ENCODE measurements at regions not wholly inside any gene's neighbourhood (a gene's known extent, or its start where the extent isn't known, plus 50 kb on each side); places are given as distances from the start of the nearest gene placed in this dataset.

GRCh38 chr1:112255080-112255479 is 140.9 kb upstream of the CTTNBP2NL start:
- Mint-ChIP-seq H3K4me3 (ENCODE audit: unreplicated experiment) (no peak overlapping the region), H3K4me1 (ENCODE audit: unreplicated experiment) (peaks cover 6% of the 10 kb centered on the region), H3K36me3 (ENCODE audit: low read depth, unreplicated experiment) (no peaks in the 10 kb centered on the region), H3K27me3 (ENCODE audit: unreplicated experiment) (peaks cover 3% of the 10 kb centered on the region), H3K27ac (ENCODE audit: unreplicated experiment) (no peak overlapping the region), H3K9me3 (ENCODE audit: unreplicated experiment) (no peaks in the 10 kb centered on the region)
- no peak for TF ChIP-seq CTCF (IDR thresholded peaks at IDR 0.05; ENCODE audit: unreplicated experiment)
- DNase-seq (ENCODE audit: low spot score) = no peak

- H3K27ac Mint-ChIP-seq (ENCODE audit: unreplicated experiment) = no peak overlapping the region
- no peak overlapping the region for H3K4me3 Mint-ChIP-seq (ENCODE audit: unreplicated experiment)
- H3K9me3 Mint-ChIP-seq (ENCODE audit: unreplicated experiment) = no peaks in the 10 kb centered on the region
Measured at GRCh38 chr1:112256411-112256810, 139.6 kb upstream of the CTTNBP2NL start.

GRCh38 chr1:112257043-112257835 is 138.8 kb upstream of the CTTNBP2NL start:
- no peak for DNase-seq (ENCODE audit: low spot score)
- Mint-ChIP-seq H3K36me3 (ENCODE audit: low read depth, unreplicated experiment) (no peaks in the 10 kb centered on the region), H3K4me3 (ENCODE audit: unreplicated experiment) (no peak overlapping the region), H3K4me1 (ENCODE audit: unreplicated experiment) (peaks cover 4% of the 10 kb centered on the region), H3K27me3 (ENCODE audit: unreplicated experiment) (no peaks in the 10 kb centered on the region), H3K9me3 (ENCODE audit: unreplicated experiment) (no peaks in the 10 kb centered on the region), H3K27ac (ENCODE audit: unreplicated experiment) (no peak overlapping the region)
- no peak for TF ChIP-seq CTCF (IDR thresholded peaks at IDR 0.05; ENCODE audit: unreplicated experiment)

More at GRCh38 chr1:112256411-112256810, 139.6 kb upstream of the CTTNBP2NL start:
- H3K27me3 Mint-ChIP-seq (ENCODE audit: unreplicated experiment) = no peaks in the 10 kb centered on the region
- no peak for TF ChIP-seq CTCF (IDR thresholded peaks at IDR 0.05; ENCODE audit: unreplicated experiment)
- H3K4me1 Mint-ChIP-seq (ENCODE audit: unreplicated experiment) = peaks cover 6% of the 10 kb centered on the region
- no peak for DNase-seq (ENCODE audit: low spot score)
- H3K36me3 Mint-ChIP-seq (ENCODE audit: low read depth, unreplicated experiment) = no peaks in the 10 kb centered on the region

GRCh38 chr1:112260699-112261098 is 135.3 kb upstream of the CTTNBP2NL start:
- H3K27me3 Mint-ChIP-seq (ENCODE audit: unreplicated experiment) = peaks cover 2% of the 10 kb centered on the region
- H3K27ac Mint-ChIP-seq (ENCODE audit: unreplicated experiment) = no peak overlapping the region
- TF ChIP-seq CTCF (IDR thresholded peaks at IDR 0.05; ENCODE audit: unreplicated experiment) = no peak
- DNase-seq (ENCODE audit: low spot score) = no peak
- no peaks in the 10 kb centered on the region for H3K36me3 Mint-ChIP-seq (ENCODE audit: low read depth, unreplicated experiment)
- peaks cover 17% of the 10 kb centered on the region for H3K4me1 Mint-ChIP-seq (ENCODE audit: unreplicated experiment)
- no peaks in the 10 kb centered on the region for H3K9me3 Mint-ChIP-seq (ENCODE audit: unreplicated experiment)
- no peak overlapping the region for H3K4me3 Mint-ChIP-seq (ENCODE audit: unreplicated experiment)

GRCh38 chr1:112262316-112262715 is 133.7 kb upstream of the CTTNBP2NL start:
- no peak overlapping the region for H3K27ac Mint-ChIP-seq (ENCODE audit: unreplicated experiment)
- no peaks in the 10 kb centered on the region for H3K9me3 Mint-ChIP-seq (ENCODE audit: unreplicated experiment)
- peaks cover 2% of the 10 kb centered on the region for H3K27me3 Mint-ChIP-seq (ENCODE audit: unreplicated experiment)
- no peaks in the 10 kb centered on the region for H3K36me3 Mint-ChIP-seq (ENCODE audit: low read depth, unreplicated experiment)
- peaks cover 28% of the 10 kb centered on the region for H3K4me1 Mint-ChIP-seq (ENCODE audit: unreplicated experiment)
- H3K4me3 Mint-ChIP-seq (ENCODE audit: unreplicated experiment) = no peak overlapping the region
- no peak for TF ChIP-seq CTCF (IDR thresholded peaks at IDR 0.05; ENCODE audit: unreplicated experiment)
- DNase-seq (ENCODE audit: low spot score) = no peak

All from endothelial cell (in vitro differentiated cells).